GM23248 (cell line): ENCODE measurements at regions not wholly inside any gene's neighbourhood (a gene's known extent, or its start where the extent isn't known, plus 50 kb on each side); places are given as distances from the start of the nearest gene placed in this dataset.
A peak's percentile ranks its signal among the peaks of the same experiment; 100 is the strongest.

Experiments
- DNase-seq: peaks from one replicate; pipeline ENCODE4 v3.0.0-alpha.2; 2015
- H2AFZ ChIP-seq: fragments of 200-600 bp; sonication (generic); 2 replicates; pipeline ENCODE4 v1.6.1; 2016; ENCODE audit warnings: antibody characterized with exemption
- H3F3A ChIP-seq: fragments of 200-600 bp; sonication (generic); 2 replicates; pipeline ENCODE4 v1.6.1; 2016; ENCODE audit warnings: mild to moderate bottlenecking, antibody characterized with exemption, mixed run types; ENCODE audit not compliant: insufficient read depth
- H3K27ac ChIP-seq: fragments of 200-600 bp; sonication (generic); 2 replicates; pipeline ENCODE4 v1.5.1; 2016; ENCODE audit warnings: mild to moderate bottlenecking
- H3K27me3 ChIP-seq: fragments of 200-600 bp; sonication (generic); replicated peaks from 2 replicates; pipeline ENCODE4 v1.6.1; 2016; ENCODE audit warnings: mild to moderate bottlenecking; ENCODE audit not compliant: insufficient read depth
- H3K36me3 ChIP-seq: fragments of 200-600 bp; sonication (generic); 2 replicates; pipeline ENCODE4 v1.6.1; 2016; ENCODE audit warnings: low read depth, mild to moderate bottlenecking
- H3K4me1 ChIP-seq: fragments of 200-600 bp; sonication (generic); 2 replicates; pipeline ENCODE4 v1.6.1; 2016; ENCODE audit warnings: mild to moderate bottlenecking; ENCODE audit not compliant: insufficient read depth
- H3K4me2 ChIP-seq: fragments of 200-600 bp; sonication (generic); one replicate; pipeline ENCODE4 v1.6.1; 2016; ENCODE audit warnings: mild to moderate bottlenecking; ENCODE audit not compliant: unreplicated experiment
- H3K4me3 ChIP-seq: fragments of 200-600 bp; sonication (generic); 2 replicates; pipeline ENCODE4 v1.5.1; 2016; ENCODE audit warnings: mild to moderate bottlenecking
- H3K79me2 ChIP-seq: fragments of 200-600 bp; sonication (generic); 2 replicates; pipeline ENCODE4 v1.6.1; 2016; ENCODE audit warnings: mild to moderate bottlenecking; ENCODE audit not compliant: insufficient read depth
- H3K9ac ChIP-seq: fragments of 200-600 bp; sonication (generic); 2 replicates; pipeline ENCODE4 v1.6.1; 2016; ENCODE audit warnings: mild to moderate bottlenecking
- H3K9me2 ChIP-seq: fragments of 200-600 bp; sonication (generic); 2 replicates; pipeline ENCODE4 v1.6.1; 2016; ENCODE audit warnings: mixed run types, mild to moderate bottlenecking, moderate library complexity; ENCODE audit not compliant: insufficient read depth
- H3K9me3 ChIP-seq: fragments of 200-600 bp; sonication (generic); one replicate; pipeline ENCODE4 v1.6.1; 2017; ENCODE audit warnings: low read depth
- H4K20me1 ChIP-seq: fragments of 200-600 bp; sonication (generic); 2 replicates; pipeline ENCODE4 v1.6.0; 2016; ENCODE audit not compliant: insufficient read depth
- EZH2 ChIP-seq: fragments of 200-600 bp; sonication (generic); IDR thresholded peaks from 2 replicates; pipeline ENCODE4 v1.6.1; 2018; ENCODE audit warnings: antibody characterized with exemption, mild to moderate bottlenecking; ENCODE audit not compliant: insufficient read depth, poor library complexity, severe bottlenecking
- EZH2phosphoT487 ChIP-seq: fragments of 200-600 bp; sonication (generic); IDR thresholded peaks from 2 replicates; pipeline ENCODE4 v1.6.1; 2018; ENCODE audit warnings: antibody characterized with exemption, moderate library complexity, mild to moderate bottlenecking, low read depth; ENCODE audit not compliant: insufficient read depth
- WGBS, 2 experiments: methylation state at CpG; one replicate each; pipeline ENCODE4 v1.1.6; 2015 to 2017; ENCODE audit warnings: low lambda C conversion rate in 2 of 2, low coverage in 1 of 2; ENCODE audit errors: missing lambda C conversion rate in 2 of 2; 5-methylcytosine and 5-hydroxymethylcytosine counted together
- in situ Hi-C: fragments of 300-500 bp; cut with MboI; formaldehyde crosslinking; loops from 2 replicates; pipeline ENCODE4 v1.15.0; 2020

- DNase-seq = no peak
- 98 to 100% methylated on average over 2 of the region's 2 CpGs for WGBS, 2 experiments
- in situ Hi-C loops = no loop called here
Observed at GRCh38 chr13:79909644-79910043, 428.7 kb downstream of the NDFIP2 start.

GRCh38 chr13:79908381-79908780, 427.4 kb downstream of the NDFIP2 start:
- H3K9me2 ChIP-seq = no peaks in the 10 kb centered on the region
- TF ChIP-seq EZH2 = no peak
- no peak for TF ChIP-seq EZH2phosphoT487
- 41 to 52% methylated on average over 3 of the region's 3 CpGs for WGBS, 2 experiments
- no peaks in the 10 kb centered on the region for H3K79me2 ChIP-seq
- H3K27ac ChIP-seq = no peak overlapping the region
- no peaks in the 10 kb centered on the region for H3K9me3 ChIP-seq
- no peaks in the 10 kb centered on the region for H4K20me1 ChIP-seq
- no peaks in the 10 kb centered on the region for H3K4me1 ChIP-seq
- H3K4me3 ChIP-seq = no peak overlapping the region
- H3K4me2 ChIP-seq = no peak overlapping the region
- no peak overlapping the region for H2AFZ ChIP-seq
- no peaks in the 10 kb centered on the region for H3K27me3 ChIP-seq
- DNase-seq = no peak
- no peak overlapping the region for H3K9ac ChIP-seq
- H3F3A ChIP-seq = no peaks in the 10 kb centered on the region
- in situ Hi-C loops = no loop called here
- H3K36me3 ChIP-seq = no peaks in the 10 kb centered on the region

More at GRCh38 chr13:79909644-79910043, 428.7 kb downstream of the NDFIP2 start:
- Histone ChIP-seq H3F3A (no peaks in the 10 kb centered on the region), H3K79me2 (no peaks in the 10 kb centered on the region), H3K4me1 (no peaks in the 10 kb centered on the region), H3K9me3 (no peaks in the 10 kb centered on the region), H3K27me3 (no peaks in the 10 kb centered on the region), H2AFZ (no peak overlapping the region), H3K4me2 (no peak overlapping the region), H4K20me1 (no peaks in the 10 kb centered on the region), H3K9ac (no peak overlapping the region), H3K27ac (no peak overlapping the region), H3K36me3 (no peaks in the 10 kb centered on the region), H3K4me3 (no peak overlapping the region), H3K9me2 (no peaks in the 10 kb centered on the region)
- no peak for TF ChIP-seq EZH2
- TF ChIP-seq EZH2phosphoT487 = no peak

GRCh38 chr13:79907527-79907926, 426.6 kb downstream of the NDFIP2 start:
- H3K27ac ChIP-seq = no peak overlapping the region
- no peaks in the 10 kb centered on the region for H3F3A ChIP-seq
- no peak for TF ChIP-seq EZH2phosphoT487
- no peak for TF ChIP-seq EZH2
- no peaks in the 10 kb centered on the region for H3K36me3 ChIP-seq
- H2AFZ ChIP-seq = no peak overlapping the region
- no peaks in the 10 kb centered on the region for H3K27me3 ChIP-seq
- no peaks in the 10 kb centered on the region for H3K4me1 ChIP-seq
- no peaks in the 10 kb centered on the region for H3K79me2 ChIP-seq
- no peak overlapping the region for H3K9ac ChIP-seq
- H3K9me3 ChIP-seq = no peaks in the 10 kb centered on the region
- no peaks in the 10 kb centered on the region for H3K9me2 ChIP-seq
- no peaks in the 10 kb centered on the region for H4K20me1 ChIP-seq
- WGBS, 2 experiments = 68 to 74% methylated on average over 1 of the region's 1 CpG
- H3K4me2 ChIP-seq = no peak overlapping the region
- in situ Hi-C loops = no loop called here
- H3K4me3 ChIP-seq = no peak overlapping the region
- no peak for DNase-seq

- in situ Hi-C loops = no loop called here
- Histone ChIP-seq H3K4me3 (no peak overlapping the region), H3K4me2 (no peak overlapping the region), H2AFZ (no peak overlapping the region), H3K4me1 (no peaks in the 10 kb centered on the region), H3K9me2 (no peaks in the 10 kb centered on the region), H3K27me3 (no peaks in the 10 kb centered on the region), H3F3A (no peaks in the 10 kb centered on the region), H3K9ac (no peak overlapping the region), H3K79me2 (no peaks in the 10 kb centered on the region), H4K20me1 (no peaks in the 10 kb centered on the region), H3K36me3 (no peaks in the 10 kb centered on the region), H3K9me3 (no peaks in the 10 kb centered on the region), H3K27ac (no peak overlapping the region)
- TF ChIP-seq EZH2phosphoT487 = no peak
- no peak for TF ChIP-seq EZH2
- no peak for DNase-seq
- WGBS, 2 experiments = 72 to 76% methylated on average over 3 of the region's 3 CpGs
Observed at GRCh38 chr13:79906345-79906744, 425.4 kb downstream of the NDFIP2 start.

- no peak for TF ChIP-seq EZH2phosphoT487
- no peak for TF ChIP-seq EZH2
- no peak overlapping the region for H3K4me3 ChIP-seq
- H3K9me2 ChIP-seq = no peaks in the 10 kb centered on the region
- no peak overlapping the region for H3K27ac ChIP-seq
- no peak overlapping the region for H3K4me2 ChIP-seq
- in situ Hi-C loops = no loop called here
- no peak overlapping the region for H3K9ac ChIP-seq
- no peaks in the 10 kb centered on the region for H3F3A ChIP-seq
- 94 to 95% methylated on average over 2 of the region's 2 CpGs for WGBS, 2 experiments
- no peaks in the 10 kb centered on the region for H4K20me1 ChIP-seq
- no peaks in the 10 kb centered on the region for H3K79me2 ChIP-seq
- no peaks in the 10 kb centered on the region for H3K4me1 ChIP-seq
- no peak for DNase-seq
- H3K27me3 ChIP-seq = no peaks in the 10 kb centered on the region
- H3K36me3 ChIP-seq = no peaks in the 10 kb centered on the region
- H3K9me3 ChIP-seq = no peaks in the 10 kb centered on the region
- peak overlapping the region; percentile 37; the same call in 1 of the 2 replicates for H2AFZ ChIP-seq
Observed at GRCh38 chr13:79905018-79905417, 424.1 kb downstream of the NDFIP2 start.
